DND-41 (cell line): ENCODE measurements at regions not wholly inside any gene's neighbourhood (a gene's known extent, or its start where the extent isn't known, plus 50 kb on each side); places are given as distances from the start of the nearest gene placed in this dataset.

Experiments used
- EZH2 ChIP-seq: IDR thresholded peaks from 3 replicates; pipeline ENCODE4 v1.6.1; 2012; ENCODE audit warnings: borderline replicate concordance, low read depth, mild to moderate bottlenecking, moderate library complexity, low read length, inconsistent platforms; ENCODE audit not compliant: severe bottlenecking
- TF ChIP-seq, protein P1 (sequence below): IDR thresholded peaks from 2 replicates; pipeline ENCODE4 v1.5.1; 2012; ENCODE audit warnings: borderline replicate concordance, low read length, moderate library complexity, mild to moderate bottlenecking; ENCODE audit not compliant: poor library complexity, severe bottlenecking; ENCODE audit errors: extremely low read depth

DNA sequence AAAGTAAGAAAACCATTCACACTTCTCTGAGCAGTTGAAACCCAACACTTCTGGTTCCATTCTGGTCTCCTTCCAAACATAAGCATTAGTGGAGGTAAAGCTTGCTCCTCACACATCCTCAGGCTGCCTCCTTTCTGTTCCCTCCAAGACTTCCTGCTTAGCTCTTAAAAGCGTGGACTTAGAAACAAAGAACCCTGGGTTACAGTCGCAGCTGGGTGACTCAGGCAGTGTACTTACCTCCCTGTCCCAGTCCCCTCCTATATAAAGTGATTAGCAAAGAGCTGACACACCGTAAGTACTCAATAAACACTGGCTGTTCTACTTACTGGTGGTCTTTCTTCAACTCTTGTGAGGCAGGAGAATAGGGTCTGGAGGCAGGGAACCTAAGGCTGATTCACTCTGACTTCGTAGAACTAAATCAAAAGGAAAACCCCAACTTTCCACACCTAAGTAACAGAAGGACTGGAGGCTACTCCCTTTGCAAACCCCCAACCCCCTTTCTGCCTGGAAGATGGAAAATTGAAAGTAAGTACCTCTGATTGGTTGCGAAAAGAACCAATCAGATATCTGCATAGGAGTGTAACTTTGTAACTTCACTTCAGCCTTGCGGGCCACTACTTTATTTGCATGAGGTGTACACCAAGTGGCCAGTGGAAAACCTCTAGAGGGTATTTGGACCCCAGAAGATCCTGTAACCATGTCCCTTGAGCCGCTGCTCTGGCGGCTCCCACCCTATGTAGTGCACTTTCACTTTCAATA, 165.4 kb downstream of the SUCLA2 start:
- TF ChIP-seq, protein P1, sequence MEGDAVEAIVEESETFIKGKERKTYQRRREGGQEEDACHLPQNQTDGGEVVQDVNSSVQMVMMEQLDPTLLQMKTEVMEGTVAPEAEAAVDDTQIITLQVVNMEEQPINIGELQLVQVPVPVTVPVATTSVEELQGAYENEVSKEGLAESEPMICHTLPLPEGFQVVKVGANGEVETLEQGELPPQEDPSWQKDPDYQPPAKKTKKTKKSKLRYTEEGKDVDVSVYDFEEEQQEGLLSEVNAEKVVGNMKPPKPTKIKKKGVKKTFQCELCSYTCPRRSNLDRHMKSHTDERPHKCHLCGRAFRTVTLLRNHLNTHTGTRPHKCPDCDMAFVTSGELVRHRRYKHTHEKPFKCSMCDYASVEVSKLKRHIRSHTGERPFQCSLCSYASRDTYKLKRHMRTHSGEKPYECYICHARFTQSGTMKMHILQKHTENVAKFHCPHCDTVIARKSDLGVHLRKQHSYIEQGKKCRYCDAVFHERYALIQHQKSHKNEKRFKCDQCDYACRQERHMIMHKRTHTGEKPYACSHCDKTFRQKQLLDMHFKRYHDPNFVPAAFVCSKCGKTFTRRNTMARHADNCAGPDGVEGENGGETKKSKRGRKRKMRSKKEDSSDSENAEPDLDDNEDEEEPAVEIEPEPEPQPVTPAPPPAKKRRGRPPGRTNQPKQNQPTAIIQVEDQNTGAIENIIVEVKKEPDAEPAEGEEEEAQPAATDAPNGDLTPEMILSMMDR, result no peak
- no peak for TF ChIP-seq EZH2
